Nephron progenitor cell (in vitro differentiated cells): ENCODE measurements at regions not wholly inside any gene's neighbourhood (a gene's known extent, or its start where the extent isn't known, plus 50 kb on each side); places are given as distances from the start of the nearest gene placed in this dataset.

Source experiments
- DNase-seq: peaks from one replicate; pipeline ENCODE4 v3.0.0; 2021
- H3K27ac Mint-ChIP-seq: 2 replicates; pipeline ENCODE4 v1.8.0; 2021; ENCODE audit warnings: mild to moderate bottlenecking, moderate library complexity, mixed read lengths
- H3K27me3 Mint-ChIP-seq: 2 replicates; pipeline ENCODE4 v1.8.0; 2021; ENCODE audit warnings: mild to moderate bottlenecking, low read depth, mixed read lengths; ENCODE audit not compliant: poor library complexity
- H3K36me3 Mint-ChIP-seq: 2 replicates; pipeline ENCODE4 v1.8.0; 2021; ENCODE audit warnings: low read depth, mixed read lengths
- H3K4me1 Mint-ChIP-seq: 2 replicates; pipeline ENCODE4 v1.8.0; 2021; ENCODE audit warnings: mixed read lengths
- H3K4me3 Mint-ChIP-seq: 2 replicates; pipeline ENCODE4 v1.8.0; 2021; ENCODE audit warnings: mild to moderate bottlenecking, moderate library complexity, mixed read lengths
- H3K9me3 Mint-ChIP-seq: 2 replicates; pipeline ENCODE4 v1.8.0; 2021; ENCODE audit warnings: mild to moderate bottlenecking, moderate library complexity, mixed read lengths
- TF ChIP-seq, protein P1 (sequence below): fragments of 200-600 bp; sonication (generic); IDR thresholded peaks from 2 replicates; pipeline ENCODE4 v1.5.0; 2021; ENCODE audit warnings: antibody characterized with exemption

DNA sequence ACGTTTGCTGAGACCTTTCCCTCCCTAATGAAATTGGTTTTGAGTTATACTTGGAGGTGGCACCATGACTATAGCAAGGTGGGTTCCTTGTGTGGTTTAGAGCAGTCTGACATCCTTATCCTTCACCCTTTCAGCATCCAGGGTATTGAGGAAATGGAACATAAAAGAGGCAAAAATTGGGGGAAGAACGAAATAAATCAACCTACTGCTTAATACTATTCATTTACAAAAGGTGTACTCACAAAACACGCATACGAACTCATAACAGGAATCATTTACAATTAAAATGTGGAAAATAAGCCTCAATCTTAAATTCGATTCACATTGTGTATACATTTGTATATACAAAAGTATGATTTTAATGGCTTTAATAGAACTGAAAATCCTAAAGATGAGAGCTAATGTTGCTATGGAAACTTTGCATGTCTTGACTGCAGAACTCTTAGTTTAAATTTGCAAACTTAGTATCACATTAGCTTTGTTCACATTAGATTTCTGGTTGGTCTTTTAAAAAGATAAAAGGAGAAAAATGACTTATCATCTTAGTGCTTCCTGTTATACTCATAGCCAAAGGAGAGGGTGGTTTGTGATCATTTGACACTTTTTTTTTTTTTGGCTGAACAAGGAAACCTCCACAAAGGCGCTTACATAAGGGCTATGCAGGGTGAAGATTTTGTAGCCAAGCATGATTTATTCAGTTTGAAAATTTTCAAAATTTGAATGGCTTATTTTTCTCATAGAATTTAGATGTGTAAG is 76.1 kb upstream of the ATXN1 start:
- H3K27me3 Mint-ChIP-seq, result no peaks in the 10 kb centered on the region
- TF ChIP-seq, protein P1, sequence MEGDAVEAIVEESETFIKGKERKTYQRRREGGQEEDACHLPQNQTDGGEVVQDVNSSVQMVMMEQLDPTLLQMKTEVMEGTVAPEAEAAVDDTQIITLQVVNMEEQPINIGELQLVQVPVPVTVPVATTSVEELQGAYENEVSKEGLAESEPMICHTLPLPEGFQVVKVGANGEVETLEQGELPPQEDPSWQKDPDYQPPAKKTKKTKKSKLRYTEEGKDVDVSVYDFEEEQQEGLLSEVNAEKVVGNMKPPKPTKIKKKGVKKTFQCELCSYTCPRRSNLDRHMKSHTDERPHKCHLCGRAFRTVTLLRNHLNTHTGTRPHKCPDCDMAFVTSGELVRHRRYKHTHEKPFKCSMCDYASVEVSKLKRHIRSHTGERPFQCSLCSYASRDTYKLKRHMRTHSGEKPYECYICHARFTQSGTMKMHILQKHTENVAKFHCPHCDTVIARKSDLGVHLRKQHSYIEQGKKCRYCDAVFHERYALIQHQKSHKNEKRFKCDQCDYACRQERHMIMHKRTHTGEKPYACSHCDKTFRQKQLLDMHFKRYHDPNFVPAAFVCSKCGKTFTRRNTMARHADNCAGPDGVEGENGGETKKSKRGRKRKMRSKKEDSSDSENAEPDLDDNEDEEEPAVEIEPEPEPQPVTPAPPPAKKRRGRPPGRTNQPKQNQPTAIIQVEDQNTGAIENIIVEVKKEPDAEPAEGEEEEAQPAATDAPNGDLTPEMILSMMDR, result no peak
- H3K27ac Mint-ChIP-seq, result no peak overlapping the region
- DNase-seq, result no peak
- H3K9me3 Mint-ChIP-seq, result no peaks in the 10 kb centered on the region
- H3K4me1 Mint-ChIP-seq, result peaks cover 48% of the 10 kb centered on the region
- H3K36me3 Mint-ChIP-seq, result no peaks in the 10 kb centered on the region
- H3K4me3 Mint-ChIP-seq, result no peak overlapping the region

DNA sequence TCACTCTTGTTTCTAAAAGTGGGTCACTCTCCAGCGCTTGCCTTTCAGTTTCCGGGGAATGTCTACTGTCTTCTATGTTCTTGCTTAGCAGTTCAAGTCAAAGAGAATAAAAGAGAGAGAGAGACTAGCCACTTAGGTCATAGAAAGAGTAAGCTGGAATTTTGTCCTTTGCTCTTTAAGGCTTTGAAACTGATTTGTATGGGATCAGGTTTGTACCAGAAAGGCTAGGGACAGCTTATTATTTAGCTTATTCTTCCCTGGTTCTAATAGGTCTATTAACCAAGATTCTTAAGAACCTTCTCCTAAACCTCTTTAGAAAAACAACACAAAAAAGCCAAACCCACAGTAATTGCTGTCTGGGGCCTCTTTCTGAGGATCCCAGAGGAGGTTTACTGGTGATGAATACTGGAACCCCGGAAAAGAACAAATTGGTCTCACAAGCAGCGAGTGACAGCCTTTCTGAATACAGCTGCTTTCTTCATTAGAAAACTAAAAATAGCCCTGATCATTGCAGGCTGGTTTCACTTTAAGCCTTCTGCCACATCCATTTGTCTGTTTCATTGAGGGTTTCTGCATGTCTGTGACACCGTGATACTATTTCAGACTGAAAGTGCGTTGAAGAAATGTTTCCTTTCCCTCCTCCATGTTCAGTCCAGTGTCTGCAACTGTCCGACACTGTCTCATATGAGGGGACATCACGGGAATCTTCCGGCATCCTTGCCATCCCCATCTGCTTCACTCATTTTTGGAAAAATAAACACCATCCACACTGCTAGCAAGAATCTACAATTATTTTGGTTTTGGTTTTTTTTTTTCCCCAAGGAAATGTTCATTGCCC is 75.1 kb upstream of the ATXN1 start:
- no peaks in the 10 kb centered on the region for H3K9me3 Mint-ChIP-seq
- no peak overlapping the region for H3K4me3 Mint-ChIP-seq
- no peak for DNase-seq
- H3K4me1 Mint-ChIP-seq, result peaks cover 53% of the 10 kb centered on the region
- no peaks in the 10 kb centered on the region for H3K36me3 Mint-ChIP-seq
- H3K27me3 Mint-ChIP-seq, result no peaks in the 10 kb centered on the region
- TF ChIP-seq, protein P1, result no peak
- peak overlapping the region; percentile 94 for H3K27ac Mint-ChIP-seq

DNA sequence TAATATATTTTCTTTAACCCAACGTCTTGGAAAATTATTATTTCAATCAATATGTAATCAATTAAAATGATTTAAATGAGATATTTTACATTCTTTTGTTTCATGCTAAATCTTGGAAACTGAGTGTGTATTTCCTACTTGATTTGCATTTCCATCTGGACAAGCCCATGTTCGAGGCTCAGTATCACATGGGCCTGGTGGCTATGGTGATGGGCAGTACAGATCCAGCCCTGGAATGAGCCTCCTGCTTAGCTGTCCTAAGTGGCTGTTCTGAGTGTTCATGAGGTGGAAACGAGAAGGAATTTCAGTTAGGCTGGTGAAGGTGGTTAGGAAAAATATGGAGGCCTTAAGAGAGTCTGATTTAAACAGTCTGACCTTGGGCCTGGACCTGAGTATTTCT is 73.0 kb upstream of the ATXN1 start:
- no peak for DNase-seq
- TF ChIP-seq, protein P1, result no peak
- H3K9me3 Mint-ChIP-seq, result no peaks in the 10 kb centered on the region
- peaks cover 36% of the 10 kb centered on the region for H3K4me1 Mint-ChIP-seq
- H3K4me3 Mint-ChIP-seq, result no peak overlapping the region
- peaks cover 3% of the 10 kb centered on the region for H3K27me3 Mint-ChIP-seq
- H3K27ac Mint-ChIP-seq, result no peak overlapping the region
- H3K36me3 Mint-ChIP-seq, result no peaks in the 10 kb centered on the region

DNA sequence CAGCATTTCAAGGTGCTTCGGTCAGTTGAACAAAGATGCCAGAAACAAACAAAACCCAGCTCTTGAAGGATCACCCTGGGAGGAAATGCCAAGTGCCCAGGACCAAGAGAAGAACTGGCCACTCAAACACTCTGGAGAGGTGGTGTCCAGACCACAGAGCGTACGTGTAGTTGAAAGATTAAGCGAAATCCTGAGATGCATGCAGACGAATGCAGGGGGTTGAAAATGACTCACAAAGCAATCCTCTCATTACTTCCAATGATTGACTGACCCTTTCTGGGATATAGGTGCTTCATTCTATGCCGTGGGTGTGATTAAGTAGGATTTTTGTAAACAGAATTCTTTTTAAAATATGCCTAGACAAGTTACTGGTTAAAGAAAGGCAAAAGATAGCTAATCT is 71.5 kb upstream of the ATXN1 start:
- Mint-ChIP-seq H3K4me1 (peaks cover 31% of the 10 kb centered on the region), H3K36me3 (no peaks in the 10 kb centered on the region), H3K27ac (peak overlapping the region; percentile 50), H3K4me3 (no peak overlapping the region), H3K27me3 (peaks cover 3% of the 10 kb centered on the region), H3K9me3 (no peaks in the 10 kb centered on the region)
- TF ChIP-seq, protein P1, result no peak
- DNase-seq, result no peak

DNA sequence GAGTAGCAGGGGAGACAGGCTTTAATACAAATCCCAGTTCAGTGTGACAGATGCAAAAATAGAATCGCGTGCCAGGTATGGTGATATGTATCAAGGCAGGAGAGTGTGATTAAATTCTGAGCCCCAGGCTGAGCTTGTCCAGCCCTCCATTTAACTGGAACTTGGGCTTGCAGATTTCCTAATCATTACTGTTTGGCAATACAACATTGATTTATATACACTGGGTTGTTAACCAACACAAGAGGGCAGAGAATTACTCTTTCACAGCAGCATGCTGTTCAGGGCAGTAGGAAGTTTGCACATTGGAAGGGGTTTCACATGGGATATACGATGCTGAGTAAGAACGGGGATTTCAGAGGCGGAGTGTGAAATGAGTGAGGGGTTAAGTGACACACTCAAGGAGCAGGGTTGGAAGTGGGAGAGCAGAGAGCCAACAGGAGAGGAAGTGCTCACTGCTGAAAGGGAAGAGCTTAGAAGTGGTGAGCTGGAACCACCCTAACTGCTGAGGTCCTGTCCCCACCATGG is 70.8 kb upstream of the ATXN1 start:
- H3K36me3 Mint-ChIP-seq, result no peaks in the 10 kb centered on the region

More for the DNA sequence above, 70.8 kb upstream of the ATXN1 start:
- DNase-seq, result no peak
- Mint-ChIP-seq H3K4me1 (peaks cover 25% of the 10 kb centered on the region), H3K27me3 (peaks cover 3% of the 10 kb centered on the region), H3K27ac (peak overlapping the region; percentile 70), H3K9me3 (no peaks in the 10 kb centered on the region), H3K4me3 (no peak overlapping the region)
- TF ChIP-seq, protein P1, result no peak
